SK-N-SH (cell line): ENCODE measurements at regions not wholly inside any gene's neighbourhood (a gene's known extent, or its start where the extent isn't known, plus 50 kb on each side); places are given as distances from the start of the nearest gene placed in this dataset.

Experiments
- CTCF ChIA-PET: fragments of 300-600, 350-600 bp; formaldehyde crosslinking; extraction: SDS; loops from one replicate; lab custom pipeline; 2021; lab: Yijun Ruan, JAX
- POLR2A ChIA-PET: fragments of 350-600 bp; sonication (Branson Sonifier 250); formaldehyde crosslinking; extraction: SDS; loops from one replicate; lab custom pipeline; 2020; ENCODE audit warnings: antibody characterized with exemption, inconsistent platforms; lab: Yijun Ruan, JAX
- DNase-seq: peaks from one replicate; pipeline ENCODE4 v3.0.0; 2012
- H2AFZ ChIP-seq: fragments of 200-600 bp; sonication (generic); 2 replicates; pipeline ENCODE4 v1.8.1; 2016; ENCODE audit warnings: antibody characterized with exemption, mild to moderate bottlenecking, low read depth
- H3F3A ChIP-seq: fragments of 200-600 bp; sonication (generic); replicated peaks from 2 replicates; pipeline ENCODE3; 2016; ENCODE audit warnings: antibody characterized with exemption, mild to moderate bottlenecking; ENCODE audit not compliant: insufficient read depth
- H3K27ac ChIP-seq, 2 experiments: fragments of 200-500 bp in 1 of 2; fragments of 200-600 bp in 1 of 2; sonication (Bioruptor generic) in 1 of 2; sonication (generic), shearing (Covaris generic) in 1 of 2; 2 replicates each; pipeline versions ENCODE4 v1.5.1 to v1.6.1; 2014 to 2016; ENCODE audit warnings: low read depth in 2 of 2, inconsistent platforms in 1 of 2, low read length in 1 of 2, mild to moderate bottlenecking in 1 of 2, mixed read lengths in 1 of 2
- H3K27me3 ChIP-seq: fragments of 200-600 bp; sonication (generic), shearing (Covaris generic); 2 replicates; pipeline ENCODE4 v1.6.1; 2016; ENCODE audit warnings: mixed run types; ENCODE audit not compliant: insufficient read depth
- H3K36me3 ChIP-seq, 2 experiments: fragments of 200-500 bp in 1 of 2; fragments of 200-600 bp in 1 of 2; sonication (Bioruptor generic) in 1 of 2; sonication (generic) in 1 of 2; replicated peaks in 1 of 2; 2 replicates each; pipeline versions ENCODE3 to v1.5.1; 2014 to 2016; ENCODE audit warnings: low read length in 1 of 2, mild to moderate bottlenecking in 1 of 2; ENCODE audit not compliant: insufficient read depth in 2 of 2, control insufficient read depth in 1 of 2
- H3K4me1 ChIP-seq, 2 experiments: fragments of 200-500 bp in 1 of 2; fragments of 200-600 bp in 1 of 2; sonication (Bioruptor generic) in 1 of 2; sonication (generic), shearing (Covaris generic) in 1 of 2; 2 replicates each; pipeline versions ENCODE4 v1.5.1 to v1.6.1; 2014 to 2016; ENCODE audit warnings: low read depth in 1 of 2, low read length in 1 of 2, mixed run types in 1 of 2; ENCODE audit not compliant: insufficient read depth in 2 of 2, control insufficient read depth in 1 of 2
- H3K4me2 ChIP-seq: fragments of 200-600 bp; sonication (generic), shearing (Covaris generic); 2 replicates; pipeline ENCODE4 v1.6.1; 2017; ENCODE audit warnings: mixed run types
- H3K4me3 ChIP-seq, 2 experiments: fragments of 200-500 bp in 1 of 2; fragments of 200-600 bp in 1 of 2; sonication (Bioruptor generic) in 1 of 2; sonication (generic), shearing (Covaris generic) in 1 of 2; 2 replicates each; pipeline versions ENCODE4 v1.5.1 to v1.8.1; 2014 to 2016; ENCODE audit warnings: low read depth in 2 of 2, inconsistent platforms in 1 of 2, low read length in 1 of 2, mild to moderate bottlenecking in 1 of 2, mixed read lengths in 1 of 2, moderate library complexity in 1 of 2
- H3K79me2 ChIP-seq: fragments of 200-600 bp; sonication (generic); 2 replicates; pipeline ENCODE4 v1.8.1; 2017; ENCODE audit warnings: mild to moderate bottlenecking; ENCODE audit not compliant: insufficient read depth
- H3K9ac ChIP-seq: fragments of 200-600 bp; sonication (generic); 2 replicates; pipeline ENCODE4 v1.6.1; 2017; ENCODE audit warnings: mixed run types
- H3K9me2 ChIP-seq: fragments of 200-600 bp; sonication (generic); 2 replicates; pipeline ENCODE4 v1.6.1; 2017; ENCODE audit warnings: mixed run types
- H3K9me3 ChIP-seq: fragments of 200-600 bp; sonication (generic); 2 replicates; pipeline ENCODE4 v1.6.1; 2017; ENCODE audit warnings: mixed run types, mild to moderate bottlenecking, moderate library complexity
- H4K20me1 ChIP-seq: fragments of 200-600 bp; sonication (generic); 2 replicates; pipeline ENCODE4 v1.6.1; 2017; ENCODE audit warnings: mild to moderate bottlenecking, mixed run types; ENCODE audit not compliant: insufficient read depth
- ELF1 ChIP-seq: IDR thresholded peaks from 2 replicates; pipeline ENCODE4 v1.4.0; 2012
- JUND ChIP-seq: IDR thresholded peaks from 2 replicates; pipeline ENCODE4 v1.4.0; 2012
- MEF2A ChIP-seq: IDR thresholded peaks from 2 replicates; pipeline ENCODE4 v1.4.0; 2012; ENCODE audit warnings: low read depth, borderline replicate concordance
- MXI1 ChIP-seq: IDR thresholded peaks from 2 replicates; pipeline ENCODE4 v1.6.1; 2012; ENCODE audit warnings: mild to moderate bottlenecking, low read depth, low read length, improper control_type of control experiment
- RCOR1 ChIP-seq: fragments of 150-350 bp; IDR thresholded peaks from 2 replicates; pipeline ENCODE4 v1.6.1; 2017; ENCODE audit warnings: antibody characterized with exemption, low read length
- TEAD4 ChIP-seq: IDR thresholded peaks from 2 replicates; pipeline ENCODE4 v1.4.0; 2012; ENCODE audit warnings: mild to moderate bottlenecking, borderline replicate concordance; ENCODE audit not compliant: insufficient read depth
- ZBTB33 ChIP-seq: IDR thresholded peaks from 2 replicates; pipeline ENCODE4 v1.4.0; 2012; ENCODE audit warnings: low read depth, borderline replicate concordance
- WGBS: methylation state at CpG from one replicate; pipeline ENCODE4 v1.1.6; 2017; ENCODE audit warnings: low lambda C conversion rate; 5-methylcytosine and 5-hydroxymethylcytosine counted together
- TF ChIP-seq, protein P1 (sequence below): fragments of 150-350 bp; IDR thresholded peaks from 2 replicates; pipeline ENCODE4 v1.6.1; 2016; ENCODE audit warnings: mild to moderate bottlenecking, low read depth, low read length
- TF ChIP-seq, protein P2 (sequence below): fragments of 200-600 bp; sonication (generic); IDR thresholded peaks from 2 replicates; pipeline ENCODE4 v1.6.1; 2017; ENCODE audit warnings: antibody characterized with exemption, mild to moderate bottlenecking, moderate library complexity

DNA sequence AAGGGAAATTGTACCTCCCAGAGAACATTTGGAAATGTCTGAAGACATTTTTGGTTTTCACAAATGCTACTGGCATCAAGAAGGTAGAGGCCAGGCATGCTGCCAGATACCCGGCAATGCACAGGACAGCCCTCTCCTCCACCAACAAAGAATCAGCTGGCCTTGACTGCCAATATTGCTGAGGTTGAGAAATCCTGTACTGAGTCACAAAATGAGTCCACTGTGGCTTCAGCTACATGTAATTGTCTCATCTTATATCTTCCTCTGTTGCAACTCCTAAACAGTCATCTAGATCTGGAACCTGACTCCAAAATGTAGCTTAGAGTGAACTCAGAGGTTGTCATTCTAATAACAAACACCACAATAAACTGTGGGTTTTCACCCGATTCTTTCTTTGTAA, 327.5 kb upstream of the POGK start:
- Histone ChIP-seq H3K79me2 (no peaks in the 10 kb centered on the region), H3K4me2 (no peak overlapping the region), H3K36me3 (no peaks in the 10 kb centered on the region), H3K4me1 (no peaks in the 10 kb centered on the region), H2AFZ (no peak overlapping the region), H3K9ac (no peak overlapping the region), H3K9me2 (0 out of 2 replicates have a peak, but pooled peaks cover 5% of the 10 kb centered on the region), H3K9me3 (no peaks in the 10 kb centered on the region)
- CTCF ChIA-PET: interaction anchor here (1.2 kb wide), 1 partner anchor 1143 kb away, joined by 3 read pairs; no protein-coding TSS in a partner anchor
- POLR2A ChIA-PET: no interaction called here
- 2% methylated on average over 2 of the region's 2 CpGs for WGBS
- TF ChIP-seq JUND (no peak), ELF1 (no peak), TEAD4 (no peak), MXI1 (no peak), MEF2A (no peak)
- TF ChIP-seq, protein P1, sequence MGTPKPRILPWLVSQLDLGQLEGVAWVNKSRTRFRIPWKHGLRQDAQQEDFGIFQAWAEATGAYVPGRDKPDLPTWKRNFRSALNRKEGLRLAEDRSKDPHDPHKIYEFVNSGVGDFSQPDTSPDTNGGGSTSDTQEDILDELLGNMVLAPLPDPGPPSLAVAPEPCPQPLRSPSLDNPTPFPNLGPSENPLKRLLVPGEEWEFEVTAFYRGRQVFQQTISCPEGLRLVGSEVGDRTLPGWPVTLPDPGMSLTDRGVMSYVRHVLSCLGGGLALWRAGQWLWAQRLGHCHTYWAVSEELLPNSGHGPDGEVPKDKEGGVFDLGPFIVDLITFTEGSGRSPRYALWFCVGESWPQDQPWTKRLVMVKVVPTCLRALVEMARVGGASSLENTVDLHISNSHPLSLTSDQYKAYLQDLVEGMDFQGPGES: no peak
- TF ChIP-seq, all 33 proteins: peak for 0
- Histone ChIP-seq H4K20me1 (no peaks in the 10 kb centered on the region), H3K27ac (no peak overlapping the region), H3F3A (no peaks in the 10 kb centered on the region), H3K27me3 (no peaks in the 10 kb centered on the region), H3K4me3 (no peak overlapping the region)
- DNase-seq: no peak

GRCh38 chr1:166514067-166514466, 325.2 kb upstream of the POGK start:
- Histone ChIP-seq H3K9ac (no peak overlapping the region), H4K20me1 (no peaks in the 10 kb centered on the region), H3F3A (no peaks in the 10 kb centered on the region), H3K4me1 (no peaks in the 10 kb centered on the region), H3K4me2 (no peak overlapping the region), H3K4me3 (no peak overlapping the region), H2AFZ (no peak overlapping the region), H3K27me3 (no peaks in the 10 kb centered on the region), H3K36me3 (no peaks in the 10 kb centered on the region), H3K9me3 (no peaks in the 10 kb centered on the region), H3K27ac (no peak overlapping the region), H3K79me2 (no peaks in the 10 kb centered on the region)
- ChIA-PET CTCF (interaction anchor here (0.7 kb wide), 1 partner anchor 921 kb away, joined by 4 read pairs; no protein-coding TSS in a partner anchor), POLR2A (no interaction called here)
- 38% methylated on average over 1 of the region's 1 CpG for WGBS
- no peak for DNase-seq
- TF ChIP-seq, protein P2, sequence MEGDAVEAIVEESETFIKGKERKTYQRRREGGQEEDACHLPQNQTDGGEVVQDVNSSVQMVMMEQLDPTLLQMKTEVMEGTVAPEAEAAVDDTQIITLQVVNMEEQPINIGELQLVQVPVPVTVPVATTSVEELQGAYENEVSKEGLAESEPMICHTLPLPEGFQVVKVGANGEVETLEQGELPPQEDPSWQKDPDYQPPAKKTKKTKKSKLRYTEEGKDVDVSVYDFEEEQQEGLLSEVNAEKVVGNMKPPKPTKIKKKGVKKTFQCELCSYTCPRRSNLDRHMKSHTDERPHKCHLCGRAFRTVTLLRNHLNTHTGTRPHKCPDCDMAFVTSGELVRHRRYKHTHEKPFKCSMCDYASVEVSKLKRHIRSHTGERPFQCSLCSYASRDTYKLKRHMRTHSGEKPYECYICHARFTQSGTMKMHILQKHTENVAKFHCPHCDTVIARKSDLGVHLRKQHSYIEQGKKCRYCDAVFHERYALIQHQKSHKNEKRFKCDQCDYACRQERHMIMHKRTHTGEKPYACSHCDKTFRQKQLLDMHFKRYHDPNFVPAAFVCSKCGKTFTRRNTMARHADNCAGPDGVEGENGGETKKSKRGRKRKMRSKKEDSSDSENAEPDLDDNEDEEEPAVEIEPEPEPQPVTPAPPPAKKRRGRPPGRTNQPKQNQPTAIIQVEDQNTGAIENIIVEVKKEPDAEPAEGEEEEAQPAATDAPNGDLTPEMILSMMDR: no peak
- TF ChIP-seq ZBTB33 (no peak), RCOR1 (no peak)
- TF ChIP-seq, all 33 proteins: peak for 0
- H3K9me2 ChIP-seq: no peaks in the 10 kb centered on the region
